Dedifferentiated amniotic fluid mesenchymal stem cell (primary cell): ENCODE measurements at regions not wholly inside any gene's neighbourhood (a gene's known extent, or its start where the extent isn't known, plus 50 kb on each side); places are given as distances from the start of the nearest gene placed in this dataset.
A peak's percentile ranks its signal among the peaks of the same experiment; 100 is the strongest.

Source experiments
- DNase-seq: peaks from one replicate; pipeline ENCODE4 v3.0.0-alpha.2; 2016; ENCODE audit errors: extremely low spot score

DNA sequence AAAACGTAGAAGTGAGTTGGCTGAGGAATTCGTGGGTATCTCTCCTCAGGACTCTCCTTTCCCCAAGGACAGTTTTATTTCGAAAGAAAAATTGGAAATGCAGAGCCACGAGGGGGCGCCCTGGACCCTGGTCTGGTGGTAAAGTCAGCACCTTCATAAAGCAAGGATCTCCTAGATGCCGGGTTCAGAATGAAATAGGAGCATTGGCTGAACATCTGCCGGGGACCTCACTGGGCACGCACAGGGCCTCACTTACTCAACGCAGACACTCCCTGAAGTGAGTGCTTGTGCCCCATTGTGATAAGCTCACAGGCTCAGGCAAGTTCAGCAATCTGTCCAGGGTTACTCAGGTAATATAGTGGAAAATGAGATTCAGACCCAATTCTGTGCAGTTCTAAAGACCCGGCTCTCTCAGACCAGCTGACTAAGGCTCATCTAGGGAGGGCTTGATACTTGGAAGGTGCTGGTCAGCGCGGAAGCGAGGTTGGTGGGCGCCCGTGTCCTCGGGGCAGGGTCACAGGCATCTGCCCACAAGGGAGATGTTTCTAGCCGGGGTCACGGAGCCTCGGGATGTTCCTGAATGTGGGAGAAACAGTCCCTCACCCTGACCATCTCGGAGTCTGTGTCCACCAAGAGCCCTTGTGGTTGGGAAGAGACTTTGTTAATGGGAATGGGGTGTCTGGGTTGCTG lies 55.7 kb upstream of the ETV3 start:
- peak; percentile 48 for DNase-seq

DNA sequence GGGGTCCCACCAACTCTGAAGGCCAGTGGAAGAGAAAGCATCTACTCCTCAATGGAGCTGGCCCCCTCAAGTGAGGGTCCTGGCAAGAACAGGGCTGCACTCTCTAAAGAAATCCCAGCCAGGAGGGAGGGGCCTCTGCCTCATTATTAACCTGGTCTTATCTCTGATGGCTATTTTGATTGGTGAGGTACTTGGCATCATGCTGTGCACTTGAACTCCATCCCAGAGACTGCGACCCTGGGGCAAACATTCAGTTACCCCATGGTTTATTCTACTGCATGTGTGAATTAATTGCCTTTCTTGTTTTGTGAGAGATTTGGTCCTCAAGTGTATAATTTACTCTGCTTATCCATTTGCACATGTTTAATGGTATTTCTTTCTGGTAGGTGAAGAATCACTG lies 55.0 kb upstream of the ETV3 start:
- no peak for DNase-seq

DNA sequence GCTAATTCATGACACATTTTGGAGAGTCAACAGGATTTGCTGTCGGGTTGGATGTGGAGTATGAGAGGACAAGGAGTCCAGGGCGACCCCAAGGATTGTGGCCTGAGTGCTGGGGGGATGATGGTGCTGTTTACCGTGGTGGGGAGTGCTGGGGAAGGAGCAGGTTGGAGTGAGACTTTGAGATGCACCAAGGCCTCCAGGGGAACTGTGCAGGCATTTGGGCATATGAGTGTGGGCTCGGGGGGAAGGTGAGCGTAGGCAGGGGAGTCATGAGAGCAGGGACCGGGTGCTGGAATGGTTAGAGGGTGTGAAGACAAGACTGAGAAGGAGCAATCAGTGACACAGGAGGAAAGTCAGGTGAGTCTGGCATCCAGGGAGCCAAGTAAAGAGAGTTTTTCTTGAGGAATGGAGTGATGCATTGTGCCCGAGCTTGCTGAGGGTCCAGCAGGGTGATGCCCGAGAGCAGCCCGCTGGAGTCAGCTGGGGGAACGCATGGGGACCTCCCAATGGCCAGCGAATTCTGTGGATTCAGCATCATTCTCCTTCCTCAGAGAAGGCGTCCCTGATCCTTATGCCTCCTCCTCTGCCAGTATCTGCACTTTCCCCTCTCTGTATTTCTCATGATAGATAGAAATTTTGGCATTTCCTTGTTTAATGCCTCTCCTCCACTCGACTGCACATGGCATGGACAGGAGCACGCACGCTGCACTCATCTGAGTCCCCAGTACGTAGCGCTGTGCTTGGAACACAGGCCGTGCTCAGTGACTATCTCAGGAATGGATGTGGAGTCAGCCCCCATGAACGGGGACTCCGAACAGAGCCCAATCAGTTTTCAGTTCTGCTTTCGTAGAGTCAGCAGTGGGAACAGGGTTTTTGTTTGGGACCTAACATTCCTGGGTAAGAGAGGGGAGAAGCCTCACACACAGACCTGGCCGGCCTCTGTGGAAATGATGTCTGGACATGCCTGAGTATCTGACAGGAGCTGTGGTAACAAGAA lies 52.1 kb upstream of the ETV3 start:
- DNase-seq: no peak

DNA sequence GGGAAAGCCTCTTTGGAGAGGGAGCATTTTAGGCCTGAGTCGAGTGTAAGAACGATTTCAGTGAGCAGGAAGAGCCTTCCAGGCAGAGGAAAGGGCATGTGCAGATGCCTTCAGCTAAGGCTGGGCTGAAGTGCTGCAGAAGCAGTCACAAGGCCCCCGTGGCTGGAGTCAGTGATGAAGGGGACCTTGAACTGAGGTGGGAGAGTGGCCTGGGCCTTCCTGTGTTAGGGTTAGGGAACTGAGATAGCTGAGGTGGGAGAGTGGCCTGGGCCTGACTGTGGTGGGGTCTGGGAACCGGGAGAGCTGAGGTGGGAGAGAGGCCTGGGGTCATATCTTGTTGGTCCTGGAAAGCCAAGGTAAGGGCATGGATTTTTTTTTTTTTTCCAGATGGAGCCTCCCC lies 50.9 kb upstream of the ETV3 start:
- DNase-seq: no peak
